ENCODE measurements at regions not wholly inside any gene's neighbourhood (a gene's known extent, or its start where the extent isn't known, plus 50 kb on each side); places are given as distances from the start of the nearest gene placed in this dataset.

- DNase-seq (ENCODE audit: low read depth, low spot score) (no peak), ATAC-seq (no peak), FAIRE-seq (no peak)
- H3K36me3 ChIP-seq (ENCODE audit: control insufficient read depth in 2 of 2, insufficient read depth in 2 of 2, low read length in 1 of 2), result no peaks in the 10 kb centered on the region
- no peak overlapping the region for H3K27ac ChIP-seq (ENCODE audit: control insufficient read depth, insufficient read depth)
- H3K4me2 ChIP-seq (ENCODE audit: control insufficient read depth, insufficient read depth), result no peak overlapping the region
- 23% methylated on average over 7 of the region's 7 CpGs for WGBS (ENCODE audit: insufficient coverage, insufficient replicate concordance, low lambda C conversion rate, missing lambda C conversion rate)
- intact Hi-C loops (cut with micrococcal nuclease; ENCODE audit: unreplicated experiment), result loop anchor here (10.0 kb wide), 1 partner anchor 89 kb away; no protein-coding TSS in a partner anchor
- no peaks in the 10 kb centered on the region for H4K20me1 ChIP-seq (ENCODE audit: control insufficient read depth, insufficient read depth)
- no peak overlapping the region for H2AFZ ChIP-seq (ENCODE audit: control insufficient read depth, low read depth, low read length)
- TF ChIP-seq IKZF2 (IDR thresholded peaks at IDR 0.05) (no peak), GABPA (IDR thresholded peaks at IDR 0.05; ENCODE audit: low read depth) (no peak), CREB1 (IDR thresholded peaks at IDR 0.05; ENCODE audit: low read depth) (no peak), MYB (IDR thresholded peaks at IDR 0.05; ENCODE audit: borderline replicate concordance, low read depth, low read length) (no peak), NR2C1 (IDR thresholded peaks at IDR 0.05) (no peak), HDAC6 (IDR thresholded peaks at IDR 0.05; ENCODE audit: unreplicated experiment) (no peak), JUND (IDR thresholded peaks at IDR 0.05; ENCODE audit: low read depth, low read length) (no peak), KLF5 (IDR thresholded peaks at IDR 0.05; ENCODE audit: partially characterized antibody) (no peak), FOXM1 (IDR thresholded peaks at IDR 0.05; ENCODE audit: low read depth, low read length) (no peak)
- no peaks in the 10 kb centered on the region for H3K79me2 ChIP-seq (ENCODE audit: control insufficient read depth, insufficient read depth, low read length)
- H3K4me3 ChIP-seq, result no peak overlapping the region
- H3K4me1 ChIP-seq (ENCODE audit: control insufficient read depth, insufficient read depth, low read length), result peaks cover 3% of the 10 kb centered on the region; the same call in 1 of the 2 replicates
- no peak overlapping the region for H3K9ac ChIP-seq (ENCODE audit: control insufficient read depth, insufficient read depth, low read length)
- ChIA-PET SMC1A (ENCODE audit: uncharacterized antibody, unreplicated experiment) (no interaction called here), POLR2A (no interaction called here), RAD21 (ENCODE audit: unreplicated experiment) (no interaction called here), CTCF (no interaction called here)
- in situ Hi-C loops (cut with MboI), result no loop called here
- H3K9me3 ChIP-seq (replicated peaks; ENCODE audit: control insufficient read depth, insufficient read depth, low read length), result no peaks in the 10 kb centered on the region; the same call in 2 of the 3 replicates
- no peaks in the 10 kb centered on the region for H3K27me3 ChIP-seq (replicated peaks in 1 of 2; ENCODE audit: control insufficient read depth in 2 of 2, insufficient read depth in 2 of 2, low read length in 1 of 2)
- BruUV-seq (replicated peaks), result no TSS peak
These were observed 177.0 kb upstream of the ATP6AP2 start for GRCh38 chrX:40403757-40404156.
